PC-3 (cell line): ENCODE measurements at regions not wholly inside any gene's neighbourhood (a gene's known extent, or its start where the extent isn't known, plus 50 kb on each side); places are given as distances from the start of the nearest gene placed in this dataset.

ENCODE experiments used
- ATAC-seq: fragments of 200-7000 bp; cut with Tn5 transposase; 2 replicates; pipeline ENCODE4 v1.9.1; 2020; ENCODE audit warnings: mild to moderate bottlenecking, moderate library complexity
- BruUV-seq: library from RNA; stranded (reverse); fragments of 400-500 nt; replicated peaks from 2 replicates; lab custom pipeline; 2021; lab: Mats Ljungman, UMichigan
- CTCF ChIA-PET: fragments of 300-600 bp; sonication (Branson Sonifier 250); formaldehyde crosslinking; loops from one replicate; lab custom pipeline; 2022; ENCODE audit warnings: antibody characterized with exemption; lab: Charles Lee
- POLR2A ChIA-PET: fragments of 300-600 bp; sonication (Branson Sonifier 250); formaldehyde crosslinking; loops from one replicate; lab custom pipeline; 2022; ENCODE audit warnings: antibody characterized with exemption; ENCODE audit not compliant: unreplicated experiment; lab: Charles Lee
- DNase-seq: peaks from one replicate; pipeline ENCODE4 v3.0.0-alpha.2; 2015
- H2AFZ ChIP-seq: fragments of 300-600 bp; sonication (generic); 2 replicates; pipeline ENCODE4 v1.6.0; 2016; ENCODE audit warnings: antibody characterized with exemption, low read length
- H3F3A ChIP-seq: fragments of 300-600 bp; sonication (generic); one replicate; pipeline ENCODE4 v1.6.0; 2017; ENCODE audit warnings: antibody characterized with exemption, low read length, control low read depth, mild to moderate bottlenecking; ENCODE audit not compliant: unreplicated experiment
- H3K27ac ChIP-seq: fragments of 300-600 bp; sonication (generic); 2 replicates; pipeline ENCODE4 v1.5.1; 2016; ENCODE audit warnings: mild to moderate bottlenecking, low read length
- H3K27me3 ChIP-seq: fragments of 300-600 bp; sonication (generic); 2 replicates; pipeline ENCODE4 v1.6.1; 2016; ENCODE audit warnings: low read length, mixed read lengths
- H3K36me3 ChIP-seq: fragments of 300-600 bp; sonication (generic); 2 replicates; pipeline ENCODE4 v1.6.1; 2016; ENCODE audit warnings: low read depth, mixed run types, low read length, mixed read lengths
- H3K4me1 ChIP-seq: fragments of 300-600 bp; sonication (generic); 2 replicates; pipeline ENCODE4 v1.5.1; 2016; ENCODE audit warnings: low read length; ENCODE audit not compliant: insufficient read depth
- H3K4me2 ChIP-seq: fragments of 300-600 bp; sonication (generic); 2 replicates; pipeline ENCODE4 v1.6.0; 2016; ENCODE audit warnings: low read length
- H3K4me3 ChIP-seq: fragments of 300-600 bp; sonication (generic); 2 replicates; pipeline ENCODE4 v1.5.1; 2016; ENCODE audit warnings: mild to moderate bottlenecking, low read length, mixed read lengths
- H3K79me2 ChIP-seq: fragments of 300-600 bp; sonication (generic); 2 replicates; pipeline ENCODE4 v1.6.1; 2017; ENCODE audit warnings: low read length, mixed read lengths
- H3K9ac ChIP-seq: fragments of 300-600 bp; sonication (generic); 2 replicates; pipeline ENCODE4 v1.6.0; 2016; ENCODE audit warnings: mild to moderate bottlenecking, low read length
- H3K9me2 ChIP-seq: fragments of 300-600 bp; sonication (generic); replicated peaks from 2 replicates; pipeline ENCODE4 v1.6.1; 2016; ENCODE audit warnings: mixed run types, low read length, mixed read lengths
- H3K9me3 ChIP-seq: fragments of 300-600 bp; sonication (generic); 2 replicates; pipeline ENCODE4 v1.6.1; 2016; ENCODE audit warnings: low read length, mixed read lengths
- H4K20me1 ChIP-seq: fragments of 300-600 bp; sonication (generic); 2 replicates; pipeline ENCODE4 v1.6.1; 2016; ENCODE audit warnings: low read length, mixed read lengths
- CTCF ChIP-seq: fragments of 300-600 bp; sonication (generic); conservative IDR thresholded peaks from 2 replicates; pipeline ENCODE4 v1.5.1; 2017; ENCODE audit warnings: antibody characterized with exemption, low read depth, mild to moderate bottlenecking, low read length
- EZH2 ChIP-seq: fragments of 300-600 bp; sonication (generic); IDR thresholded peaks from one replicate; pipeline ENCODE4 v1.6.1; 2017; ENCODE audit warnings: antibody characterized with exemption, mild to moderate bottlenecking, low read length; ENCODE audit not compliant: unreplicated experiment
- EZH2phosphoT487 ChIP-seq: fragments of 300-600 bp; sonication (generic); IDR thresholded peaks from 2 replicates; pipeline ENCODE4 v1.6.1; 2018; ENCODE audit warnings: mild to moderate bottlenecking, antibody characterized with exemption, low read length, borderline replicate concordance
- intact Hi-C: fragments of 100-400 bp; cut with micrococcal nuclease; formaldehyde crosslinking; loops from 2 replicates; pipeline ENCODE4 v1.9.0; 2023

- ChIA-PET CTCF (no interaction called here), POLR2A (no interaction called here)
- H3K4me2 ChIP-seq, result no peak overlapping the region
- DNase-seq (no peak), ATAC-seq (no peak)
- H3K4me3 ChIP-seq, result no peak overlapping the region
- H3K4me1 ChIP-seq, result peaks cover 11% of the 10 kb centered on the region
- H3K36me3 ChIP-seq, result no peaks in the 10 kb centered on the region
- H2AFZ ChIP-seq, result no peak overlapping the region
- no peaks in the 10 kb centered on the region for H3K27me3 ChIP-seq
- no peak for TF ChIP-seq EZH2phosphoT487
- no peak for TF ChIP-seq EZH2
- no peaks in the 10 kb centered on the region for H3K79me2 ChIP-seq
- no peaks in the 10 kb centered on the region for H4K20me1 ChIP-seq
- H3K9me2 ChIP-seq, result no peaks in the 10 kb centered on the region
- no peak overlapping the region for H3K27ac ChIP-seq
- no peaks in the 10 kb centered on the region for H3K9me3 ChIP-seq
- BruUV-seq, result no TSS peak
- no peak overlapping the region for H3K9ac ChIP-seq
- intact Hi-C loops, result no loop called here
- H3F3A ChIP-seq, result no peaks in the 10 kb centered on the region
Measured at GRCh38 chr17:5869041-5869745, 201.0 kb upstream of the WSCD1 start.

DNA sequence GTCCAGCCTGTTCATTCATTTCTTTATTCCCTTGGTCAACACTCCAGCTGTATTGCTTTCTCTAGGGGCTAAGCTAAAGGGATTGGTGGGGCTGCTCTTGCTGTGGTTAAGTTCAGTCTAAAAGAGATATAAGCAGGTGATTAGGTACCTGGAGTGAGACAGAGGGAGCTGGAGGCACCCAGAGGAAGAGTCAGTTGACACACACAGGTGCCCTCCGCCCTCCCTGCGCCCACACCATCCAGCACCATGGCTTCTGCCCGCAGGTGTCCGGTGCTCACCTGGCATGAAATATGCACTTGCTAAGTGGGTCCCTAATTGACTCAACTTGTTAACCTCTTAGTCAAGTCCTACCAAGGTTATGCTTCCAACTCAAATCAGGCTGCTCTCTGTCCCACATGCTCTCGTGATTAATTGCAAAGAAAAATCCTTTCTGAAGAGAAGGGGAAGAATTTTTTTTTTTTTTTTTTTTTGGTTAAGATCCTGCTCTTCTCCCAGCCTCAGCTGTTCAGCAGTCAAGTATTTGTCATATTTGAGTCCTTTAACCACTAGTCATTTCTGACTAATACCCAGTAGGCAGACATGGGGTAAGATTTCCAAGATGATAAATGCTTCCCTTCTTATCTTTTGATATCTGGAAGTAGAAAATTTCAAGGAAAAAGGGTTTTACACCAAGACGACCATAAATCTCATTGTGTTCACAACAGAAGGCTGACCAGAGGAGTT lies 199.8 kb upstream of the WSCD1 start:
- TF ChIP-seq EZH2 (no peak), CTCF (no peak), EZH2phosphoT487 (no peak)
- H3K4me2 ChIP-seq, result peak overlapping the region; percentile 2; the same call in 1 of the 2 replicates
- POLR2A ChIA-PET, result interaction anchor here (0.6 kb wide), 1 partner anchor 82 kb away, joined by 5 read pairs; no protein-coding TSS in a partner anchor
- no peaks in the 10 kb centered on the region for H4K20me1 ChIP-seq
- H3F3A ChIP-seq, result no peaks in the 10 kb centered on the region
- H3K4me3 ChIP-seq, result no peak overlapping the region
- CTCF ChIA-PET, result no interaction called here
- H3K79me2 ChIP-seq, result no peaks in the 10 kb centered on the region
- DNase-seq (peak; percentile 69), ATAC-seq (peak; percentile 56; the same call in 1 of the 2 replicates)
- no peak overlapping the region for H2AFZ ChIP-seq
- H3K27ac ChIP-seq, result peak overlapping the region; percentile 47
- intact Hi-C loops, result no loop called here
- BruUV-seq, result no TSS peak
- peaks cover 11% of the 10 kb centered on the region for H3K4me1 ChIP-seq
- H3K9me2 ChIP-seq, result no peaks in the 10 kb centered on the region
- no peak overlapping the region for H3K9ac ChIP-seq
- no peaks in the 10 kb centered on the region for H3K36me3 ChIP-seq
- H3K9me3 ChIP-seq, result no peaks in the 10 kb centered on the region
- H3K27me3 ChIP-seq, result no peaks in the 10 kb centered on the region

- Histone ChIP-seq H3K27me3 (no peaks in the 10 kb centered on the region), H3F3A (no peaks in the 10 kb centered on the region), H3K27ac (no peak overlapping the region), H3K4me3 (no peak overlapping the region), H3K9ac (no peak overlapping the region), H3K9me3 (no peaks in the 10 kb centered on the region), H3K4me2 (no peak overlapping the region), H2AFZ (no peak overlapping the region), H3K36me3 (no peaks in the 10 kb centered on the region), H4K20me1 (no peaks in the 10 kb centered on the region), H3K79me2 (no peaks in the 10 kb centered on the region), H3K4me1 (peaks cover 11% of the 10 kb centered on the region), H3K9me2 (no peaks in the 10 kb centered on the region)
- ChIA-PET POLR2A (no interaction called here), CTCF (no interaction called here)
- no peak for TF ChIP-seq CTCF
- no peak for TF ChIP-seq EZH2
- TF ChIP-seq EZH2phosphoT487, result no peak
- no peak for ATAC-seq
- DNase-seq, result no peak
- no TSS peak for BruUV-seq
- intact Hi-C loops, result no loop called here
Measured at GRCh38 chr17:5871666-5872065, 198.5 kb upstream of the WSCD1 start.
